Transverse colon (tissue), 4 donors: ENCODE measurements at regions not wholly inside any gene's neighbourhood (a gene's known extent, or its start where the extent isn't known, plus 50 kb on each side); places are given as distances from the start of the nearest gene placed in this dataset.

Experiments used
- DNase-seq: peaks from one replicate; pipeline ENCODE4 v3.0.0-alpha.2; 2019
- H3K27ac ChIP-seq, 4 donors: fragments of 200-600 bp; sonication (generic); 2 replicates each; pipeline ENCODE4 v1.5.1; 2016 to 2018; ENCODE audit warnings: inconsistent platforms in 4 of 4
- H3K27me3 ChIP-seq: fragments of 200-600 bp; sonication (generic); 2 replicates; pipeline ENCODE4 v1.5.1; 2017; ENCODE audit warnings: inconsistent platforms
- H3K36me3 ChIP-seq, 4 donors: fragments of 200-600 bp; sonication (generic); 2 replicates each; pipeline ENCODE4 v1.5.1; 2017 to 2019; ENCODE audit warnings: inconsistent platforms in 4 of 4
- H3K4me1 ChIP-seq, 4 donors: fragments of 200-600 bp; sonication (generic); 2 replicates each; pipeline ENCODE4 v1.5.1; 2017 to 2020; ENCODE audit warnings: inconsistent platforms in 4 of 4
- H3K4me3 ChIP-seq, 4 donors: fragments of 200-600 bp; sonication (generic); 1 replicate in 1 of 4; 2 replicates in 3 of 4; pipeline versions ENCODE4 v1.5.1 to v1.6.1; 2017 to 2019; ENCODE audit warnings: inconsistent platforms in 4 of 4
- H3K9me3 ChIP-seq, 2 donors: fragments of 200-600 bp; sonication (generic); 2 replicates each; pipeline ENCODE4 v1.5.1; 2017 to 2019; ENCODE audit warnings: inconsistent platforms in 2 of 2
- EP300 ChIP-seq: sonication (generic); formaldehyde crosslinking; IDR thresholded peaks from one replicate; pipeline ENCODE4 v1.6.1; 2017; ENCODE audit warnings: antibody characterized with exemption, low read depth
- POLR2A ChIP-seq: fragments of 450-650 bp; IDR thresholded peaks from one replicate; pipeline ENCODE4 v1.6.1; 2016; ENCODE audit warnings: antibody characterized with exemption, mild to moderate bottlenecking, moderate library complexity
- POLR2AphosphoS5 ChIP-seq, 3 donors: sonication (generic); formaldehyde crosslinking; IDR thresholded peaks; one replicate each; pipeline ENCODE4 v1.6.1; 2016; ENCODE audit warnings: antibody characterized with exemption in 3 of 3
- WGBS, 2 donors: methylation state at CpG; one replicate each; pipeline ENCODE4 v1.1.5; 2018; ENCODE audit warnings: low coverage in 1 of 2; 5-methylcytosine and 5-hydroxymethylcytosine counted together
- in situ Hi-C, 4 donors: fragments of 200-750 bp; cut with MboI; loops; one replicate each; pipeline versions ENCODE4 v1.15.0 to v1.15.1; 2017; ENCODE audit warnings: low sequenced_read_pairs in 3 of 4, low pct_ligation_motif_present in 1 of 4, low pct_unique_long_range_greater_than_20kb in 1 of 4
- intact Hi-C: fragments of 100-400 bp; cut with DNase I; formaldehyde crosslinking; loops from one replicate; pipeline ENCODE4 v1.15.1; 2023; ENCODE audit warnings: low total_unique reads
- TF ChIP-seq, protein P1 (sequence below), 5 experiments: fragments of 200-600 bp in 3 of 5; fragments of 450-650 bp in 2 of 5; sonication (generic) in 3 of 5; IDR thresholded peaks; 1 replicate in 2 of 5; 2 replicates in 3 of 5; pipeline ENCODE4 v1.5.1; 2016 to 2017; ENCODE audit warnings: antibody characterized with exemption in 5 of 5, inconsistent platforms in 3 of 5, mild to moderate bottlenecking in 2 of 5, moderate library complexity in 1 of 5

GRCh38 chr13:109682534-109683244 lies 103.7 kb downstream of the IRS2 start:
- in situ Hi-C loops (no loop called here), intact Hi-C loops (loop anchor here (5.0 kb wide), 1 partner anchor 670 kb away; no protein-coding TSS in a partner anchor)
- Histone ChIP-seq H3K36me3 (no peaks in the 10 kb centered on the region), H3K4me1 (peaks cover 0 to 42% (median 20%) of the 10 kb centered on the region in 4 donors), H3K4me3 (no peak overlapping the region), H3K27me3 (no peaks in the 10 kb centered on the region), H3K9me3 (no peaks in the 10 kb centered on the region), H3K27ac (no peak overlapping the region)
- TF ChIP-seq EP300 (no peak), POLR2AphosphoS5 (IDR thresholded peaks at IDR 0.05) (no peak), POLR2A (no peak)
- TF ChIP-seq, protein P1, sequence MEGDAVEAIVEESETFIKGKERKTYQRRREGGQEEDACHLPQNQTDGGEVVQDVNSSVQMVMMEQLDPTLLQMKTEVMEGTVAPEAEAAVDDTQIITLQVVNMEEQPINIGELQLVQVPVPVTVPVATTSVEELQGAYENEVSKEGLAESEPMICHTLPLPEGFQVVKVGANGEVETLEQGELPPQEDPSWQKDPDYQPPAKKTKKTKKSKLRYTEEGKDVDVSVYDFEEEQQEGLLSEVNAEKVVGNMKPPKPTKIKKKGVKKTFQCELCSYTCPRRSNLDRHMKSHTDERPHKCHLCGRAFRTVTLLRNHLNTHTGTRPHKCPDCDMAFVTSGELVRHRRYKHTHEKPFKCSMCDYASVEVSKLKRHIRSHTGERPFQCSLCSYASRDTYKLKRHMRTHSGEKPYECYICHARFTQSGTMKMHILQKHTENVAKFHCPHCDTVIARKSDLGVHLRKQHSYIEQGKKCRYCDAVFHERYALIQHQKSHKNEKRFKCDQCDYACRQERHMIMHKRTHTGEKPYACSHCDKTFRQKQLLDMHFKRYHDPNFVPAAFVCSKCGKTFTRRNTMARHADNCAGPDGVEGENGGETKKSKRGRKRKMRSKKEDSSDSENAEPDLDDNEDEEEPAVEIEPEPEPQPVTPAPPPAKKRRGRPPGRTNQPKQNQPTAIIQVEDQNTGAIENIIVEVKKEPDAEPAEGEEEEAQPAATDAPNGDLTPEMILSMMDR (IDR thresholded peaks at IDR 0.05): no peak
- DNase-seq: no peak
- 76 to 82% methylated on average over 5 to 8 of the region's 8 CpGs for WGBS, 2 donors

DNA sequence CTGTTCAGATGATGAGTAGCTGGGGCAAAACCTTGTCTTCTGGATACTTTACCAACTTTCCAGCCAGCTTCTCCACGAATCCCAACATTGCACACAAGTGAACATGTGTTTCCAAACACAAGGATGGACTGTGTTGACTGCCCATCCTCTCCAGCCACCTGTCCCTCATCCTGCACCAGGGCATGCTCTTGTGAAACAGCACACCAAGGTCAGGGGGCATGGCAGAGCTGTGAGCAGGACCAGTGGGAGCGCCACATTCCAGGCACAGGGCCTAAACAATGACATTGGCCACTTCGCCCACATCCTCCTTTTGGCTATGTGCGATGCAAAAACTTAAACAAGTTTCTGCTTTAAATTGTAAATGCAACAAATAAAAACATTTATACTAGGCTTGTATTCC lies 105.5 kb downstream of the IRS2 start:
- Histone ChIP-seq H3K9me3 (no peaks in the 10 kb centered on the region), H3K36me3 (no peaks in the 10 kb centered on the region), H3K4me3 (no peak overlapping the region), H3K27me3 (no peaks in the 10 kb centered on the region), H3K4me1 (peaks cover 0 to 27% (median 11%) of the 10 kb centered on the region in 4 donors), H3K27ac (no peak overlapping the region)
- intact Hi-C loops (loop anchor here (5.0 kb wide), 1 partner anchor 671 kb away; no protein-coding TSS in a partner anchor), in situ Hi-C loops (no loop called here)
- no peak for DNase-seq
- TF ChIP-seq, protein P1 (IDR thresholded peaks at IDR 0.05): no peak
- no peak for TF ChIP-seq EP300
- no peak for TF ChIP-seq POLR2A
- no peak for TF ChIP-seq POLR2AphosphoS5 (IDR thresholded peaks at IDR 0.05)
- 64 to 76% methylated on average over 4 of the region's 4 CpGs for WGBS, 2 donors

DNA sequence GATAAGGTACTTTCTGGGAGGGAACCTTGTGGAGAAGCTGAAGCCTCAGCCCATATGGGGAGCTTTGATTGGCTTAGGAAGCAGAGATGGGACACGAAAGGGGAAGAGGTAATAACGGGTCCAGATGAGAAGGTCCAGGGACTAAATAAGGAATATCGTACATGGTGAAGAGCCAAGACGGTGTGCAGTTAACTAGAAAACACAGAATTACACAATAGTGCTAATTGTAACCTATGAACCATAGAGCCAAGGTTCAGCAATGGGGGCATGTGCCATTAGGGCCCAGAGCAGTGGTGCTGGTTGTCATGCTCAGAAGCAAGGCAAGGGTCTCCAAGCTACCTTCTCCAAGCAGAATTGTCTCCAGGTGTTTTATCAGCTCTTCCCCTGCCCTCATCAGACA lies 106.1 kb downstream of the IRS2 start:
- Histone ChIP-seq H3K27me3 (no peaks in the 10 kb centered on the region), H3K27ac (no peak overlapping the region), H3K9me3 (no peaks in the 10 kb centered on the region), H3K4me1 (peaks cover 0 to 21% (median 7%) of the 10 kb centered on the region in 4 donors), H3K4me3 (no peak overlapping the region), H3K36me3 (no peaks in the 10 kb centered on the region)
- TF ChIP-seq POLR2AphosphoS5 (IDR thresholded peaks at IDR 0.05) (no peak), POLR2A (no peak), EP300 (no peak)
- TF ChIP-seq, protein P1 (IDR thresholded peaks at IDR 0.05): no peak
- in situ Hi-C loops: no loop called here
- WGBS, 2 donors: 82 to 89% methylated on average over 2 to 4 of the region's 4 CpGs
- no peak for DNase-seq
- intact Hi-C loops: loop anchor here (5.0 kb wide), 1 partner anchor 672 kb away; no protein-coding TSS in a partner anchor

DNA sequence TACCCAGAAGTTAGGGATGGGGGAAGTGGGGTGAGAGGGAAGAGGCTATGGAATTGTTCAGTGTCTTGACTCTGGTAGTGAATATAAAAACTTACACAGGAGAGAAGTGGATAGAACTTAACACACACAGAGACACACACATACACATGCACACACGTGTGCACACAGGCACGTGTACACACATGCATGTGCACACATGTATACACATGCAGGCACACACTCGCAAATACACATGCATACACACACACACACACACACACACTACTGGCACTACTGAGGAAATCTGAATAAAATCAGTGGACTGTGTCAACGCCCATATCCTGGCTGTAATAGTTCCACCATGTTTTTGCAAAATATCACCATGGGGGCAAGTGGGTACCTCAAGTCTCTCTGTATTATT lies 107.9 kb downstream of the IRS2 start:
- Histone ChIP-seq H3K9me3 (no peaks in the 10 kb centered on the region), H3K27ac (no peak overlapping the region), H3K36me3 (no peaks in the 10 kb centered on the region), H3K4me1 (peaks cover 0 to 5% (median under 1%) of the 10 kb centered on the region in 4 donors), H3K4me3 (no peak overlapping the region), H3K27me3 (no peaks in the 10 kb centered on the region)
- in situ Hi-C loops (no loop called here), intact Hi-C loops (no loop called here)
- no peak for DNase-seq
- 68 to 94% methylated on average over 4 of the region's 4 CpGs for WGBS, 2 donors
- TF ChIP-seq EP300: no peak
